H9 (cell line): ENCODE measurements at regions not wholly inside any gene's neighbourhood (a gene's known extent, or its start where the extent isn't known, plus 50 kb on each side); places are given as distances from the start of the nearest gene placed in this dataset.

Experiments used
- DNase-seq: peaks from one replicate; pipeline ENCODE4 v3.0.0-alpha.2; 2017
- H2AFZ ChIP-seq: one replicate; pipeline ENCODE4 v1.6.1; 2013; ENCODE audit warnings: mild to moderate bottlenecking, low read length, control low read depth, moderate library complexity
- H2AK5ac ChIP-seq: 2 replicates; pipeline ENCODE4 v1.6.1; 2013; ENCODE audit warnings: low read length, control low read depth, mixed read lengths; ENCODE audit not compliant: insufficient read length
- H2BK120ac ChIP-seq: one replicate; pipeline ENCODE4 v1.6.1; 2013; ENCODE audit warnings: low read depth, mild to moderate bottlenecking, low read length, control low read depth, inconsistent platforms; ENCODE audit not compliant: poor library complexity, severe bottlenecking
- H2BK12ac ChIP-seq: 2 replicates; pipeline ENCODE4 v1.6.1; 2013; ENCODE audit warnings: low read length, control low read depth, mixed read lengths, low read depth; ENCODE audit not compliant: insufficient read length
- H2BK15ac ChIP-seq: 2 replicates; pipeline ENCODE4 v1.6.1; 2013; ENCODE audit warnings: low read depth, low read length, control low read depth
- H2BK20ac ChIP-seq: one replicate; pipeline ENCODE4 v1.6.1; 2013; ENCODE audit warnings: low read depth, mild to moderate bottlenecking, low read length, control low read depth, inconsistent platforms; ENCODE audit not compliant: poor library complexity, severe bottlenecking
- H2BK5ac ChIP-seq: 2 replicates; pipeline ENCODE4 v1.6.1; 2013; ENCODE audit warnings: low read length, control low read depth, mixed read lengths; ENCODE audit not compliant: insufficient read length
- H3K14ac ChIP-seq: 2 replicates; pipeline ENCODE4 v1.6.1; 2013; ENCODE audit warnings: low read length, control low read depth; ENCODE audit not compliant: insufficient read depth
- H3K18ac ChIP-seq: 2 replicates; pipeline ENCODE4 v1.6.1; 2013; ENCODE audit warnings: low read depth, mild to moderate bottlenecking, mixed read lengths, low read length, control low read depth; ENCODE audit not compliant: insufficient read length
- H3K23ac ChIP-seq: 2 replicates; pipeline ENCODE4 v1.6.1; 2013; ENCODE audit warnings: low read length, control low read depth, mixed read lengths, low read depth; ENCODE audit not compliant: insufficient read length
- H3K23me2 ChIP-seq: 2 replicates; pipeline ENCODE4 v1.6.1; 2013; ENCODE audit warnings: low read depth, mild to moderate bottlenecking, mixed read lengths, low read length, control low read depth; ENCODE audit not compliant: insufficient read length, poor library complexity, severe bottlenecking
- H3K27ac ChIP-seq: 2 replicates; pipeline ENCODE4 v1.5.1; 2013; ENCODE audit warnings: low read length, control low read depth, mixed read lengths, low read depth; ENCODE audit not compliant: insufficient read length
- H3K27me3 ChIP-seq: 2 replicates; pipeline ENCODE4 v1.6.1; 2013; ENCODE audit warnings: low read length, control low read depth, inconsistent platforms; ENCODE audit not compliant: insufficient read depth
- H3K4ac ChIP-seq: 2 replicates; pipeline ENCODE4 v1.6.1; 2013; ENCODE audit warnings: low read depth, mild to moderate bottlenecking, control low read depth, inconsistent platforms, low read length, moderate library complexity
- H3K4me1 ChIP-seq: 2 replicates; pipeline ENCODE4 v1.6.1; 2013; ENCODE audit warnings: low read length, control low read depth, inconsistent platforms; ENCODE audit not compliant: insufficient read depth
- H3K4me2 ChIP-seq: 2 replicates; pipeline ENCODE4 v1.6.1; 2013; ENCODE audit warnings: low read length, control low read depth, mixed read lengths; ENCODE audit not compliant: insufficient read length, insufficient read depth
- H3K56ac ChIP-seq: 2 replicates; pipeline ENCODE4 v1.6.1; 2013; ENCODE audit warnings: low read depth, mild to moderate bottlenecking, mixed read lengths, low read length, control low read depth; ENCODE audit not compliant: insufficient read length
- H3K79me1 ChIP-seq: 2 replicates; pipeline ENCODE4 v1.6.1; 2013; ENCODE audit warnings: low read depth, mild to moderate bottlenecking, moderate library complexity, low read length, control low read depth, inconsistent platforms; ENCODE audit not compliant: insufficient read depth, poor library complexity, severe bottlenecking
- H3K79me2 ChIP-seq: 2 replicates; pipeline ENCODE4 v1.6.1; 2013; ENCODE audit warnings: low read length, control low read depth, inconsistent platforms; ENCODE audit not compliant: insufficient read depth
- H3K9ac ChIP-seq: 2 replicates; pipeline ENCODE4 v1.6.1; 2013; ENCODE audit warnings: low read length, control low read depth, mixed read lengths; ENCODE audit not compliant: insufficient read length; ENCODE audit errors: extremely low read depth
- H3K9me3 ChIP-seq: one replicate; pipeline ENCODE4 v1.6.1; 2013; ENCODE audit warnings: low read depth, low read length, inconsistent platforms; ENCODE audit not compliant: control insufficient read depth
- H3T11ph ChIP-seq: one replicate; pipeline ENCODE4 v1.6.1; 2013; ENCODE audit warnings: mild to moderate bottlenecking, low read length, control low read depth, inconsistent platforms
- H4K20me1 ChIP-seq: one replicate; pipeline ENCODE4 v1.6.1; 2013; ENCODE audit not compliant: control insufficient read depth, insufficient read length, insufficient read depth
- H4K5ac ChIP-seq: 2 replicates; pipeline ENCODE4 v1.6.1; 2013; ENCODE audit warnings: low read depth, mild to moderate bottlenecking, mixed read lengths, low read length, control low read depth; ENCODE audit not compliant: insufficient read length
- H4K8ac ChIP-seq: replicated peaks from 2 replicates; pipeline ENCODE4 v1.6.1; 2013; ENCODE audit warnings: low read length, control low read depth, mixed read lengths, low read depth; ENCODE audit not compliant: insufficient read length
- H4K91ac ChIP-seq: 2 replicates; pipeline ENCODE4 v1.6.1; 2013; ENCODE audit warnings: low read depth, mild to moderate bottlenecking, moderate library complexity, mixed read lengths, low read length, control low read depth; ENCODE audit not compliant: insufficient read length
- H3K27ac Mint-ChIP-seq, 3 experiments: 2 replicates in 2 of 3; 3 replicates in 1 of 3; pipeline ENCODE4 v1.8.0; 2020 to 2021; ENCODE audit warnings: mixed read lengths in 3 of 3, mild to moderate bottlenecking in 1 of 3, moderate library complexity in 1 of 3
- H3K27me3 Mint-ChIP-seq: 2 replicates; pipeline ENCODE4 v1.8.0; 2021; ENCODE audit warnings: low read depth, mild to moderate bottlenecking, moderate library complexity, mixed read lengths
- H3K36me3 Mint-ChIP-seq, 3 experiments: 2 replicates in 2 of 3; 3 replicates in 1 of 3; pipeline ENCODE4 v1.8.0; 2020 to 2021; ENCODE audit warnings: low read depth in 3 of 3, mixed read lengths in 3 of 3; ENCODE audit not compliant: insufficient read depth in 1 of 3
- H3K4me1 Mint-ChIP-seq, 2 experiments: 2 replicates each; pipeline ENCODE4 v1.8.0; 2020; ENCODE audit warnings: mixed read lengths in 2 of 2
- H3K4me3 Mint-ChIP-seq, 2 experiments: 2 replicates in 1 of 2; 3 replicates in 1 of 2; pipeline ENCODE4 v1.8.0; 2020 to 2021; ENCODE audit warnings: mild to moderate bottlenecking in 2 of 2, mixed read lengths in 2 of 2, moderate library complexity in 1 of 2
- H3K9me3 Mint-ChIP-seq, 2 experiments: 2 replicates in 1 of 2; 3 replicates in 1 of 2; pipeline ENCODE4 v1.8.0; 2020; ENCODE audit warnings: mild to moderate bottlenecking in 2 of 2, mixed read lengths in 2 of 2, moderate library complexity in 1 of 2
- WGBS: extraction: QIAGEN DNeasy Blood & Tissue Kit; methylation state at CpG from one replicate; pipeline ENCODE4 v1.1.7; 2013; ENCODE audit warnings: missing lambda C conversion rate, low lambda C conversion rate, mixed read lengths; ENCODE audit not compliant: insufficient read length; ENCODE audit errors: extremely low coverage; 5-methylcytosine and 5-hydroxymethylcytosine counted together
- TF ChIP-seq, protein P1 (sequence below): fragments of 200-600 bp; sonication (generic); conservative IDR thresholded peaks from 3 replicates; pipeline ENCODE4 v1.8.0; 2021; ENCODE audit warnings: antibody characterized with exemption, mild to moderate bottlenecking

DNA sequence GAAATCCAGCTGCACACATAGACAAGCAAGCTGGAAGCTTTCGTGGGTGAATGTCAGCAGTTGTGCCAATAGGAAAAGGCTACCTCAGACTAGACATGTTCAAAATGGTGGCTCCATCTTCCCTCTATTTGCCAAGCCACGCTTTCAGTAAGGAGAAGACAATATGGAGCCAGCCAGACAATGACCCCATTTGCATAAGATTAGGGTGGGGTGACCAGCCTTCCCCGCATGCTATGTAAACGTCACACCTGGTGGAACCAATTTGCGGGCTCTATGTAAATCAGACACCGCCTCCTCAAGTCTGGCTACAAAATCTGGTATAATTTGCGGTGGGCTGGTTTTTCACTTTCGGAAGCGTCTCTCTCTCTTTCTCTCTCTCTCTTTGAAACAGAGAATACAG, 297.4 kb upstream of the PCDH15 start:
- Histone ChIP-seq H4K8ac (no peak overlapping the region), H3K23me2 (no peaks in the 10 kb centered on the region), H3K23ac (no peak overlapping the region), H3K56ac (no peak overlapping the region), H3K14ac (no peak overlapping the region), H2BK15ac (no peak overlapping the region), H2BK12ac (no peak overlapping the region), H4K20me1 (no peaks in the 10 kb centered on the region), H3K9me3 (no peaks in the 10 kb centered on the region), H3K9ac (no peak overlapping the region), H2AFZ (peak overlapping the region; percentile 52), H3K4me2 (no peak overlapping the region), H3K4ac (no peak overlapping the region), H4K91ac (no peak overlapping the region), H3K79me1 (no peaks in the 10 kb centered on the region), H3T11ph (no peak overlapping the region), H3K27ac (no peak overlapping the region), H2BK120ac (peak overlapping the region; percentile 48), H3K4me1 (no peaks in the 10 kb centered on the region), H3K79me2 (no peaks in the 10 kb centered on the region), H3K27me3 (no peaks in the 10 kb centered on the region), H3K18ac (no peak overlapping the region), H2AK5ac (no peak overlapping the region), H4K5ac (no peak overlapping the region), H2BK5ac (no peak overlapping the region), H2BK20ac (no peak overlapping the region)
- Mint-ChIP-seq H3K27me3 (no peaks in the 10 kb centered on the region), H3K27ac (no peak overlapping the region), H3K9me3 (no peaks in the 10 kb centered on the region), H3K4me3 (no peak overlapping the region), H3K4me1 (peaks cover 0 to 4% of the 10 kb centered on the region in 2 experiments; a peak in 1 of 4 replicates), H3K36me3 (peaks cover 0 to 4% (median 2%) of the 10 kb centered on the region in 3 experiments; a peak in 2 of 7 replicates)
- TF ChIP-seq, protein P1, sequence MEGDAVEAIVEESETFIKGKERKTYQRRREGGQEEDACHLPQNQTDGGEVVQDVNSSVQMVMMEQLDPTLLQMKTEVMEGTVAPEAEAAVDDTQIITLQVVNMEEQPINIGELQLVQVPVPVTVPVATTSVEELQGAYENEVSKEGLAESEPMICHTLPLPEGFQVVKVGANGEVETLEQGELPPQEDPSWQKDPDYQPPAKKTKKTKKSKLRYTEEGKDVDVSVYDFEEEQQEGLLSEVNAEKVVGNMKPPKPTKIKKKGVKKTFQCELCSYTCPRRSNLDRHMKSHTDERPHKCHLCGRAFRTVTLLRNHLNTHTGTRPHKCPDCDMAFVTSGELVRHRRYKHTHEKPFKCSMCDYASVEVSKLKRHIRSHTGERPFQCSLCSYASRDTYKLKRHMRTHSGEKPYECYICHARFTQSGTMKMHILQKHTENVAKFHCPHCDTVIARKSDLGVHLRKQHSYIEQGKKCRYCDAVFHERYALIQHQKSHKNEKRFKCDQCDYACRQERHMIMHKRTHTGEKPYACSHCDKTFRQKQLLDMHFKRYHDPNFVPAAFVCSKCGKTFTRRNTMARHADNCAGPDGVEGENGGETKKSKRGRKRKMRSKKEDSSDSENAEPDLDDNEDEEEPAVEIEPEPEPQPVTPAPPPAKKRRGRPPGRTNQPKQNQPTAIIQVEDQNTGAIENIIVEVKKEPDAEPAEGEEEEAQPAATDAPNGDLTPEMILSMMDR = no peak
- peak; percentile 44 for DNase-seq
- WGBS = no CpG with 5 or more reads among the region's 9 CpGs
